IMR-90 (cell line): ENCODE measurements at regions not wholly inside any gene's neighbourhood (a gene's known extent, or its start where the extent isn't known, plus 50 kb on each side); places are given as distances from the start of the nearest gene placed in this dataset.

Source experiments
- ATAC-seq: fragments of 200-7000 bp; cut with Tn5 transposase; 2 replicates; pipeline ENCODE4 v1.9.1; 2020; ENCODE audit warnings: low read depth, mild to moderate bottlenecking, moderate library complexity
- BruUV-seq: library from RNA; stranded (reverse); fragments of 400-500 nt; replicated peaks from 2 replicates; lab custom pipeline; 2021; lab: Mats Ljungman, UMichigan
- CTCF ChIA-PET: fragments of 300-600 bp; formaldehyde crosslinking; extraction: SDS; loops from one replicate; lab custom pipeline; 2021; ENCODE audit warnings: antibody characterized with exemption; lab: Yijun Ruan, JAX
- POLR2A ChIA-PET: fragments of 300-600 bp; sonication (Branson Sonifier 250); formaldehyde crosslinking; loops from one replicate; lab custom pipeline; 2022; ENCODE audit warnings: antibody characterized with exemption; ENCODE audit not compliant: unreplicated experiment; lab: Charles Lee
- DNase-seq: peaks from one replicate; pipeline ENCODE4 v3.0.0; 2013
- H2AFZ ChIP-seq: replicated peaks from 2 replicates; pipeline ENCODE3; 2013; ENCODE audit warnings: low read length, mild to moderate bottlenecking; ENCODE audit not compliant: poor library complexity
- H2AK5ac ChIP-seq: 2 replicates; pipeline ENCODE4 v1.6.1; 2013; ENCODE audit warnings: low read depth, low read length, inconsistent platforms
- H2AK9ac ChIP-seq: replicated peaks from 2 replicates; pipeline ENCODE3; 2013; ENCODE audit warnings: mild to moderate bottlenecking, low read depth, low read length, moderate library complexity; ENCODE audit not compliant: poor library complexity
- H2BK120ac ChIP-seq: 2 replicates; pipeline ENCODE4 v1.6.1; 2013; ENCODE audit warnings: low read depth, low read length, inconsistent platforms
- H2BK15ac ChIP-seq: 3 replicates; pipeline ENCODE4 v1.6.1; 2013; ENCODE audit warnings: low read depth, low read length, inconsistent platforms
- H2BK20ac ChIP-seq: 2 replicates; pipeline ENCODE4 v1.6.1; 2013; ENCODE audit warnings: low read depth, mild to moderate bottlenecking, inconsistent platforms, low read length, moderate library complexity
- H2BK5ac ChIP-seq: 2 replicates; pipeline ENCODE4 v1.6.1; 2013; ENCODE audit warnings: mild to moderate bottlenecking, low read depth, low read length, inconsistent platforms; ENCODE audit not compliant: poor library complexity, severe bottlenecking
- H3K14ac ChIP-seq: replicated peaks from 2 replicates; pipeline ENCODE4 v1.6.1; 2013; ENCODE audit warnings: low read depth, low read length, inconsistent platforms
- H3K18ac ChIP-seq: 2 replicates; pipeline ENCODE4 v1.6.1; 2013; ENCODE audit warnings: low read depth, low read length, control low read depth
- H3K23ac ChIP-seq: 2 replicates; pipeline ENCODE4 v1.6.1; 2013; ENCODE audit warnings: low read depth, low read length, inconsistent platforms
- H3K27ac ChIP-seq: 2 replicates; pipeline ENCODE4 v1.5.1; 2013; ENCODE audit warnings: mild to moderate bottlenecking, control low read depth, low read length; ENCODE audit not compliant: insufficient read depth
- H3K27me3 ChIP-seq: 2 replicates; pipeline ENCODE4 v1.6.1; 2013; ENCODE audit warnings: low read length; ENCODE audit not compliant: control insufficient read depth, insufficient read depth
- H3K36me3 ChIP-seq: 2 replicates; pipeline ENCODE4 v1.6.1; 2013; ENCODE audit warnings: low read length, mixed read lengths; ENCODE audit not compliant: control insufficient read depth, insufficient read depth
- H3K4ac ChIP-seq: 2 replicates; pipeline ENCODE4 v1.6.1; 2013; ENCODE audit warnings: low read depth, low read length, inconsistent platforms
- H3K4me1 ChIP-seq: 2 replicates; pipeline ENCODE4 v1.6.1; 2013; ENCODE audit warnings: low read length, mixed read lengths; ENCODE audit not compliant: control insufficient read depth, insufficient read depth
- H3K4me2 ChIP-seq: 2 replicates; pipeline ENCODE4 v1.6.1; 2013; ENCODE audit warnings: low read depth, mild to moderate bottlenecking, control low read depth, low read length, moderate library complexity
- H3K4me3 ChIP-seq: 2 replicates; pipeline ENCODE4 v1.5.1; 2013; ENCODE audit warnings: low read depth, mild to moderate bottlenecking, control low read depth, low read length, moderate library complexity; ENCODE audit not compliant: insufficient read depth
- H3K56ac ChIP-seq: 2 replicates; pipeline ENCODE4 v1.6.1; 2013; ENCODE audit warnings: low read length, inconsistent platforms; ENCODE audit not compliant: insufficient read depth; ENCODE audit errors: extremely low read depth
- H3K79me1 ChIP-seq, 2 experiments: 2 replicates each; pipeline ENCODE4 v1.6.1; 2013; ENCODE audit warnings: low read length in 2 of 2, inconsistent platforms in 1 of 2, low read depth in 1 of 2
- H3K9ac ChIP-seq: 2 replicates; pipeline ENCODE4 v1.6.1; 2013; ENCODE audit warnings: low read depth, low read length, control low read depth
- H3K9me1 ChIP-seq: 2 replicates; pipeline ENCODE4 v1.6.1; 2013; ENCODE audit warnings: low read length, inconsistent platforms; ENCODE audit not compliant: insufficient read depth
- H3K9me3 ChIP-seq: 2 replicates; pipeline ENCODE4 v1.6.1; 2013; ENCODE audit warnings: low read length; ENCODE audit not compliant: control insufficient read depth, insufficient read depth
- H4K20me1 ChIP-seq: 2 replicates; pipeline ENCODE4 v1.6.1; 2013; ENCODE audit warnings: low read length, inconsistent platforms; ENCODE audit not compliant: insufficient read depth
- H4K5ac ChIP-seq: 2 replicates; pipeline ENCODE4 v1.6.1; 2013; ENCODE audit warnings: mild to moderate bottlenecking, low read depth, low read length, control low read depth
- H4K8ac ChIP-seq, 2 experiments: 2 replicates each; pipeline ENCODE4 v1.6.1; 2013; ENCODE audit warnings: low read depth in 2 of 2, low read length in 2 of 2, control low read depth in 1 of 2, inconsistent platforms in 1 of 2
- H4K91ac ChIP-seq: 2 replicates; pipeline ENCODE4 v1.6.1; 2013; ENCODE audit warnings: low read depth, low read length, inconsistent platforms; ENCODE audit not compliant: insufficient read depth
- CEBPB ChIP-seq: IDR thresholded peaks from 2 replicates; pipeline ENCODE4 v1.6.1; 2012; ENCODE audit warnings: low read depth, low read length, improper control_type of control experiment
- FOS ChIP-seq: fragments of 150-350 bp; IDR thresholded peaks from 2 replicates; pipeline ENCODE4 v1.6.1; 2016; ENCODE audit warnings: low read depth, low read length
- MAFK ChIP-seq: IDR thresholded peaks from 2 replicates; pipeline ENCODE4 v1.6.1; 2012; ENCODE audit warnings: low read depth, low read length, improper control_type of control experiment
- MAZ ChIP-seq: IDR thresholded peaks from 2 replicates; pipeline ENCODE4 v1.6.1; 2012; ENCODE audit warnings: low read depth, mild to moderate bottlenecking, low read length, improper control_type of control experiment, moderate library complexity, borderline replicate concordance
- MXI1 ChIP-seq: IDR thresholded peaks from 2 replicates; pipeline ENCODE4 v1.6.1; 2012; ENCODE audit warnings: low read depth, mild to moderate bottlenecking, low read length, moderate library complexity, borderline replicate concordance
- NFE2L2 ChIP-seq: fragments of 150-350 bp; IDR thresholded peaks from 2 replicates; pipeline ENCODE4 v1.6.1; 2016; ENCODE audit warnings: low read depth, mild to moderate bottlenecking, low read length
- POLR2A ChIP-seq: IDR thresholded peaks from 2 replicates; pipeline ENCODE4 v1.6.1; 2012; ENCODE audit warnings: mild to moderate bottlenecking, low read depth, low read length
- RAD21 ChIP-seq: IDR thresholded peaks from 2 replicates; pipeline ENCODE4 v1.6.1; 2012; ENCODE audit warnings: low read length, improper control_type of control experiment
- RCOR1 ChIP-seq: IDR thresholded peaks from 2 replicates; pipeline ENCODE4 v1.6.1; 2012; ENCODE audit warnings: mild to moderate bottlenecking, low read length, improper control_type of control experiment; ENCODE audit not compliant: insufficient replicate concordance
- SMC3 ChIP-seq: fragments of 150-350 bp; IDR thresholded peaks from 2 replicates; pipeline ENCODE4 v1.6.1; 2016; ENCODE audit warnings: low read depth, mild to moderate bottlenecking, antibody characterized with exemption, low read length, moderate library complexity
- WGBS, 2 experiments: methylation state at CpG; one replicate each; pipeline versions ENCODE4 v1.1.5 to v1.1.7; 2013; ENCODE audit warnings: missing lambda C conversion rate in 2 of 2; ENCODE audit not compliant: insufficient read length in 1 of 2; ENCODE audit errors: extremely low coverage in 2 of 2; 5-methylcytosine and 5-hydroxymethylcytosine counted together
- dilution Hi-C: fragments of 300-500 bp; cut with HindIII; formaldehyde crosslinking; loops from one replicate; pipeline ENCODE4 v1.14.3; 2018; ENCODE audit warnings: low sequenced_read_pairs; ENCODE audit not compliant: unreplicated experiment
- in situ Hi-C: fragments of 300-500 bp; cut with MboI; formaldehyde crosslinking; loops from 3 replicates; pipeline ENCODE4 v1.14.3; 2019; ENCODE audit warnings: low sequenced_read_pairs, inconsistent platforms, mixed read lengths
- intact Hi-C: fragments of 100-400 bp; cut with micrococcal nuclease; formaldehyde crosslinking; loops from 2 replicates; pipeline ENCODE4 v1.10.0; 2022
- TF ChIP-seq, protein P1 (sequence below): fragments of 150-350 bp; IDR thresholded peaks from 2 replicates; pipeline ENCODE4 v1.6.1; 2016; ENCODE audit warnings: low read depth, mild to moderate bottlenecking, low read length, moderate library complexity, borderline replicate concordance

DNA sequence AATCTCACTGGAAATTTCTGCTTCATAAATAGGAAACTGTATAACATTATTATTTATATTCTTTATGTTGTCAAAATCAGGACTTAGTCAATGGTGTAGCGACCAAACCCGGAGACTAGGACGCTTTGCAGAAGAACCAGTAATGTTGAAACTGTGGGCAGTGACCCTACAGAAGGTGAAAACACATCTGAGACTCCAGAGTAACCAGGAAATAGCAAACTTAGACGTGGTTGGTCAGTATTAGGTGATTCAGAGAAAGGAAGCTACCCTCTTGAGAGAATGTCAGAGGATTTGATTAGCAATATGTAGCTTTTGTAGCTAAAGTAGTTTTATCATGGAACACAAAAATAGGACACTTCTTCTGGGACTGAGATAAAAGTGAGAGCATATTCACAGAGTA lies 381.9 kb downstream of the SLC16A7 start:
- H3K9me1 ChIP-seq: peaks cover 2% of the 10 kb centered on the region; the same call in 1 of the 2 replicates
- in situ Hi-C loops: no loop called here
- peak overlapping the region; percentile 49; the same call in 1 of the 2 replicates for H4K91ac ChIP-seq
- intact Hi-C loops: no loop called here
- CTCF ChIA-PET: interaction anchor here (0.6 kb wide), 1 partner anchor 584 kb away, joined by 3 read pairs; no protein-coding TSS in a partner anchor
- no CpG with 5 or more reads among the region's 4 CpGs for WGBS, 2 experiments
- POLR2A ChIA-PET: no interaction called here
- no peaks in the 10 kb centered on the region for H3K9me3 ChIP-seq
- no peak overlapping the region for H2AK9ac ChIP-seq
- peak overlapping the region; percentile 53; the same call in 1 of the 2 replicates for H2BK20ac ChIP-seq
- no peak overlapping the region for H3K23ac ChIP-seq
- H2AK5ac ChIP-seq: no peak overlapping the region
- DNase-seq (no peak), ATAC-seq (no peak)
- H2BK5ac ChIP-seq: no peak overlapping the region
- no peaks in the 10 kb centered on the region for H3K36me3 ChIP-seq
- no peak overlapping the region for H3K18ac ChIP-seq
- peak overlapping the region in 1 of 2 experiments; percentile 59; a peak in 2 of 4 replicates for H4K8ac ChIP-seq
- H2BK15ac ChIP-seq: peak overlapping the region; percentile 83; the same call in 2 of the 3 replicates
- peak overlapping the region; percentile 41 for H3K4ac ChIP-seq
- H3K79me1 ChIP-seq: no peaks in the 10 kb centered on the region
- H4K20me1 ChIP-seq: no peaks in the 10 kb centered on the region
- H3K4me3 ChIP-seq: no peak overlapping the region
- H3K4me2 ChIP-seq: no peak overlapping the region
- peaks cover 3% of the 10 kb centered on the region for H3K4me1 ChIP-seq
- no peaks in the 10 kb centered on the region for H3K27me3 ChIP-seq
- H2BK120ac ChIP-seq: peak overlapping the region; percentile 70
- H3K56ac ChIP-seq: no peak overlapping the region
- H2AFZ ChIP-seq: peak overlapping the region; percentile 77
- TF ChIP-seq, protein P1, sequence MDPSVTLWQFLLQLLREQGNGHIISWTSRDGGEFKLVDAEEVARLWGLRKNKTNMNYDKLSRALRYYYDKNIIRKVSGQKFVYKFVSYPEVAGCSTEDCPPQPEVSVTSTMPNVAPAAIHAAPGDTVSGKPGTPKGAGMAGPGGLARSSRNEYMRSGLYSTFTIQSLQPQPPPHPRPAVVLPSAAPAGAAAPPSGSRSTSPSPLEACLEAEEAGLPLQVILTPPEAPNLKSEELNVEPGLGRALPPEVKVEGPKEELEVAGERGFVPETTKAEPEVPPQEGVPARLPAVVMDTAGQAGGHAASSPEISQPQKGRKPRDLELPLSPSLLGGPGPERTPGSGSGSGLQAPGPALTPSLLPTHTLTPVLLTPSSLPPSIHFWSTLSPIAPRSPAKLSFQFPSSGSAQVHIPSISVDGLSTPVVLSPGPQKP: no peak
- TF ChIP-seq NFE2L2 (no peak), CEBPB (no peak), RAD21 (no peak), POLR2A (no peak), MAFK (no peak), SMC3 (no peak), MXI1 (no peak), MAZ (no peak), RCOR1 (no peak), FOS (no peak)
- no peak overlapping the region; the same call in 1 of the 2 replicates for H3K14ac ChIP-seq
- H4K5ac ChIP-seq: no peak overlapping the region
- H3K9ac ChIP-seq: no peak overlapping the region
- no peak overlapping the region for H3K27ac ChIP-seq
- no TSS peak for BruUV-seq
- dilution Hi-C loops: no loop called here
